ENCODE measurements at regions not wholly inside any gene's neighbourhood (a gene's known extent, or its start where the extent isn't known, plus 50 kb on each side); places are given as distances from the start of the nearest gene placed in this dataset.

DNA sequence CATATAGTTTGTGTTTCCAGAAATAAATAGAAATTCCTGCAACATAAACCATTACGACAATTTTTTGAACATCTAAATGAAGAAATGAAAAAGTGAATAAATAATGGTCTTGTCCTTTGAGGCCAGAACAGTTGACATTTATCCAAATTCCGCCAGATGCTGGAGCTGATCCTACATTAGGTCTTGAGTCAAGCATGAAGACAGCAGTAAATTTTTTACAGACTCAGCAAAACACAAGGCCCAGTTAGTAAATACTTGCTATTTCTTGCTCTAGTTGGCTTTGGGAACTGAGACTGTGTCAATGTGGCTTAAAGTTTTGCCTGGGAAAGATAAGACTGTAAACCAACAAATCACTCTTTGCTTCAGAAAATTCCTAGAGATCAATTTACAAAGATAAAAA is 540.1 kb upstream of the RGS18 start:
- TF ChIP-seq, protein P1, sequence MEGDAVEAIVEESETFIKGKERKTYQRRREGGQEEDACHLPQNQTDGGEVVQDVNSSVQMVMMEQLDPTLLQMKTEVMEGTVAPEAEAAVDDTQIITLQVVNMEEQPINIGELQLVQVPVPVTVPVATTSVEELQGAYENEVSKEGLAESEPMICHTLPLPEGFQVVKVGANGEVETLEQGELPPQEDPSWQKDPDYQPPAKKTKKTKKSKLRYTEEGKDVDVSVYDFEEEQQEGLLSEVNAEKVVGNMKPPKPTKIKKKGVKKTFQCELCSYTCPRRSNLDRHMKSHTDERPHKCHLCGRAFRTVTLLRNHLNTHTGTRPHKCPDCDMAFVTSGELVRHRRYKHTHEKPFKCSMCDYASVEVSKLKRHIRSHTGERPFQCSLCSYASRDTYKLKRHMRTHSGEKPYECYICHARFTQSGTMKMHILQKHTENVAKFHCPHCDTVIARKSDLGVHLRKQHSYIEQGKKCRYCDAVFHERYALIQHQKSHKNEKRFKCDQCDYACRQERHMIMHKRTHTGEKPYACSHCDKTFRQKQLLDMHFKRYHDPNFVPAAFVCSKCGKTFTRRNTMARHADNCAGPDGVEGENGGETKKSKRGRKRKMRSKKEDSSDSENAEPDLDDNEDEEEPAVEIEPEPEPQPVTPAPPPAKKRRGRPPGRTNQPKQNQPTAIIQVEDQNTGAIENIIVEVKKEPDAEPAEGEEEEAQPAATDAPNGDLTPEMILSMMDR (IDR thresholded peaks at IDR 0.05 in 2 of 3, conservative IDR thresholded peaks at IDR 0.05 in 1 of 3; ENCODE audit: insufficient read depth in 2 of 3, low read depth in 1 of 3, low read length in 3 of 3): no peak
- no peak for TF ChIP-seq SAFB2 (IDR thresholded peaks at IDR 0.05; ENCODE audit: borderline replicate concordance, low read depth, low read length, severe bottlenecking)
- TF ChIP-seq RBM39 (optimal IDR thresholded peaks at IDR 0.05; ENCODE audit: low read depth, low read length): no peak
- TF ChIP-seq EZH2 (IDR thresholded peaks at IDR 0.05; ENCODE audit: borderline replicate concordance, low read depth, low read length): no peak
- TF ChIP-seq RAD51 (IDR thresholded peaks at IDR 0.05; ENCODE audit: borderline replicate concordance, low read depth): no peak
- TF ChIP-seq ILK (tag; IDR thresholded peaks at IDR 0.05; ENCODE audit: borderline replicate concordance, low read depth): no peak
- TF ChIP-seq COPS2 (conservative IDR thresholded peaks at IDR 0.05): no peak
- TF ChIP-seq, protein P2, sequence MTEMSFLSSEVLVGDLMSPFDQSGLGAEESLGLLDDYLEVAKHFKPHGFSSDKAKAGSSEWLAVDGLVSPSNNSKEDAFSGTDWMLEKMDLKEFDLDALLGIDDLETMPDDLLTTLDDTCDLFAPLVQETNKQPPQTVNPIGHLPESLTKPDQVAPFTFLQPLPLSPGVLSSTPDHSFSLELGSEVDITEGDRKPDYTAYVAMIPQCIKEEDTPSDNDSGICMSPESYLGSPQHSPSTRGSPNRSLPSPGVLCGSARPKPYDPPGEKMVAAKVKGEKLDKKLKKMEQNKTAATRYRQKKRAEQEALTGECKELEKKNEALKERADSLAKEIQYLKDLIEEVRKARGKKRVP (CRISPR knock-in tag; IDR thresholded peaks at IDR 0.05): no peak
- no peak for TF ChIP-seq ZBTB8A (IDR thresholded peaks at IDR 0.05; ENCODE audit: partially characterized antibody)
- TF ChIP-seq BCL6 (CRISPR knock-in tag; IDR thresholded peaks at IDR 0.05): no peak
- no peak for TF ChIP-seq MAX (CRISPR knock-in tag; IDR thresholded peaks at IDR 0.05)
- TF ChIP-seq ELF4 (CRISPR knock-in tag; IDR thresholded peaks at IDR 0.05): no peak
- TF ChIP-seq, protein P3, sequence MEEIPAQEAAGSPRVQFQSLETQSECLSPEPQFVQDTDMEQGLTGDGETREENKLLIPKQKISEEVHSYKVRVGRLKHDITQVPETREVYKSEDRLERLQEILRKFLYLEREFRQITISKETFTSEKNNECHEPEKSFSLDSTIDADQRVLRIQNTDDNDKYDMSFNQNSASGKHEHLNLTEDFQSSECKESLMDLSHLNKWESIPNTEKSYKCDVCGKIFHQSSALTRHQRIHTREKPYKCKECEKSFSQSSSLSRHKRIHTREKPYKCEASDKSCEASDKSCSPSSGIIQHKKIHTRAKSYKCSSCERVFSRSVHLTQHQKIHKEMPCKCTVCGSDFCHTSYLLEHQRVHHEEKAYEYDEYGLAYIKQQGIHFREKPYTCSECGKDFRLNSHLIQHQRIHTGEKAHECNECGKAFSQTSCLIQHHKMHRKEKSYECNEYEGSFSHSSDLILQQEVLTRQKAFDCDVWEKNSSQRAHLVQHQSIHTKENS (CRISPR knock-in tag; IDR thresholded peaks at IDR 0.05): no peak
- TF ChIP-seq ZNF121 (CRISPR knock-in tag; conservative IDR thresholded peaks at IDR 0.05): no peak
